G401 (cell line): ENCODE measurements at regions not wholly inside any gene's neighbourhood (a gene's known extent, or its start where the extent isn't known, plus 50 kb on each side); places are given as distances from the start of the nearest gene placed in this dataset.

Experiments used
- DNase-seq: peaks from one replicate; pipeline ENCODE4 v3.0.0-alpha.2; 2015; ENCODE audit warnings: low spot score
- in situ Hi-C: cut with HindIII; loops from 2 replicates; pipeline ENCODE4 v1.10.0; 2016; ENCODE audit warnings: low sequenced_read_pairs, mixed read lengths

DNA sequence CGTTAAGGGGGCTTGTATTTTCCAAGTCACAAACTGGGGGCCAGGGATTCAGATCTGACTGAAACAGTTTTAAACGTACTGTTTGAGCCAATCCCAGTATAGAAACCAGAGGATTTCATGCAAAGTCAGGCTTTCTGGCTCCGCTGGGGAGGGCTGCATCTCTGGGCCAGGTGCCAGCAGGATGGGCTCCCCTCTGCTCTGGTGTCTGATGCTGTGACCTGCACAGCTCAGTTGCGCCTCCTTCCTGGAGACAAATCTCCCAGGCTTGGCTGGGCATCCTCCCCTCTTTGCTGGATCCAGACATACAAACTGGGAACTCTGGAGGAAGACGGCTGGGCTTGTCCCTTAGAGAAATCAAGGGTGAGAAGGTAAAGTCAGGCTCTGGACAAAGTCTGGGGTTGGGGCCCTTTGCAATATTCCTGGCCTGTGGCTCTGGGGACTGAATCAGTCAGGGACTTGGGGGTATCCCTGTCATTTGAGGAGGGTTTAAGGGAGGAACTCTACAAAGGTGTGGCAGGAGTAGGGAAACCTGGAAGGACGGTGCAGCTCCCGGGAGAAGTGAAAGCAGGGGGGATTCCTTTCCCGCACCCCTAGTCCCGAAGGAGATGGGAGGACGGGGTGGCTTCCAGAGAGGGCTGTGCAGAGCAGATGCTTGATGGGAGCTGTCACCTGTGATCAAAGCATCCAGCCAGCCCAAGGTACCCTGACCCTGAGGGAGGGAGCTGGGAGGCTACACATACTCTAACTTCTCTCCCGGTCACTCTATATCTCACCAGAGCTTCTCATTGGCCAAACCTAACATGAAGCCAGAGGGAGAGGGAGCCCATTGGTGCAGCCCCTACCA is 114.8 kb upstream of the ATP2B2 start:
- peak; percentile 76 for DNase-seq
- in situ Hi-C loops, result no loop called here

DNA sequence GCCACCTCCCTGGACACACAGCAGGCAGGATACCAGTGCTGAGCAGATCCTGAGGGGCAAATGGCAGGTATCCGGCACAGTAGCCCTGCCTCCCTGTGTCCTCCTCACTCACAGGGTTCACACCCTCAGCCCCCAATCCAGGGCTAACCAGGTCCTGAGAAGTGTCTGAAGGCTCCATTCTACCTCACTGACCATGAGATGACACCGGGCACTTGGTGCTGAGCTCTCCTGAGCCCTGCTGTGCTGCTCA is 115.4 kb upstream of the ATP2B2 start:
- in situ Hi-C loops, result no loop called here
- DNase-seq, result no peak

DNA sequence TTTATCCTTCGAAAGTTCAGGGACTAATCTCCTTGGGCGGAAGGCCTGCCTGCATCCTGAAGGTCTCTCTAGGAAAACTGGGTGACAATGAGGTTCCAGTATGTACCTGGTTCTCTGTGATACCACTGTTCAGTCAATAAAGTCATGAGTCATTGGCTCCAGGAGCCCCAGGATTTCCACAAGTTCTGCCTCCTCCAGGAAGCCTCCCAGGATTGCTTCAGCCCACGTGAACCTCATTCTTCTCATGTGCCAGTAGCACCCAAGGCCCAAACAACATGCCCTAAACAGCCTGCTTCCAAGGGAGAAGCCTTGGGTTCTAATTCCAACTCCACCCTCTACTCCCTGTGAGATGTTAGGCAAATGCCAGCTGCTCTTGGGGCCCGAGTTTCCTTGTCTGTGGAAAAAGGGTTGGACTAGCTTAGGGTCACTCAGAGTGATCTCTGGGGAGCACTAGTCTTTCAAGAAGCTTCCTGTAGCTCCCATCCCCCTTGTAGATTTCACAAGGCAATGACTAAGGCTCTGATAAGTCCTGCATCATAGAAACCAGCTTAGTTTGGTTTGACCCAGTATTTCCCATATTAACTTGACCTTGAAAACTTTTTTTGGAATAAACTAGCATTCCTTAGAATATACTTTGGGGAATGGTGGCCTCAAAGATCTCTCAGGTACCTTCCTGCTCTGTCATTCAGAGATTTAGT is 118.3 kb upstream of the ATP2B2 start:
- in situ Hi-C loops, result no loop called here
- DNase-seq, result no peak

DNA sequence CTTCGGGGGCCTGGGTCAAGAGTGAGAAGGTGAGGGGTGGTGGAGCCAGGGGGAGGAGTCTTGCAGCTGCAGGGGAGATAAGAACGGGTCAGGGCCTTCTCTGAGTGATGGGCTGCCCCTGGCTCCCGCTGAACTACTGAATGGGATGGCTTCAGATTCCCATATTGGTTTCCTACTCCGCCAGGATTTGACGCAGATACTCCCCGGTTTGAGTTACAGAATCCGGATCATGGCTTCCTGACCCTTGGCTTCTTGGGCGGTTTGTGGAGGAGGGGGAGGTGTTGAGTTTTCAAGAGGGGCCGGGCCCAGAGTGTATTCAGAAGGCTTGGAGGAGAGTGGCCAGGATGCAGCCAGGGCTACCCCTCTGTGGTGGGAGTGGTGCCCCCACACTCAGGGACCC is 119.9 kb upstream of the ATP2B2 start:
- DNase-seq, result no peak
- in situ Hi-C loops, result no loop called here

DNA sequence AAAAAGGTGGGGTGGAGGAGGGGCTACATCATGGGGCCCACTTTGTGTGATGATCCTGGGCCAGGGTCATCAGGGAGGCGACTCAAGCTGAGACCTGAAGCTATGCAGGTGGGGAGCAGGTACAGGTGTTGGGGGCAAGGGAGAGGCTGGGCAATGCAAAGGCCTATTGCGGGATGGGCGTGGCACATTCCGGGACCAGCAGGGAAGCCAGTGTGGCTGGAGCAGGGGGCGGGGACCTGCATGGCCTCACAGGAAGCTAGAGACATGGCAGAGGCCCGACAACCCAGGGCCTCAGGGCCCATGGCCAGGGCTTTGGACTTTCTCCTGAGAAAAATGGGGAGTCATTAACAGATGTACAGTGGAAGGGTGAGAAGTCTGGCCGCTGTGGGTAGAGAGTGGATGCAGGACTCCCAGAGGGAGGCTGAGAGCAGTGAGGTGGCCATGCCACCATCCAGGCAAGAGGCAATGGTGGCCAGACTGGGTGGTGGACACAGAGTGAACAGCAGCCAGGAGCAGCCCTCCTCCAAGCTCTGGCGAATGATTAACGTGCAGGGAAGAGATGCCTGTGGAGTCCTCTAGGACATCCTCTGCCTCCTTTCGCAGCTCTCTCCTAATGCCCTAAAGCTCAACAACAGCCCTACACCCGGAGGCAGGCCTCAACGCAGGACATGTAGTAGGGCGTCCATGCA is 122.6 kb upstream of the ATP2B2 start:
- in situ Hi-C loops, result no loop called here
- DNase-seq, result peak; percentile 37

DNA sequence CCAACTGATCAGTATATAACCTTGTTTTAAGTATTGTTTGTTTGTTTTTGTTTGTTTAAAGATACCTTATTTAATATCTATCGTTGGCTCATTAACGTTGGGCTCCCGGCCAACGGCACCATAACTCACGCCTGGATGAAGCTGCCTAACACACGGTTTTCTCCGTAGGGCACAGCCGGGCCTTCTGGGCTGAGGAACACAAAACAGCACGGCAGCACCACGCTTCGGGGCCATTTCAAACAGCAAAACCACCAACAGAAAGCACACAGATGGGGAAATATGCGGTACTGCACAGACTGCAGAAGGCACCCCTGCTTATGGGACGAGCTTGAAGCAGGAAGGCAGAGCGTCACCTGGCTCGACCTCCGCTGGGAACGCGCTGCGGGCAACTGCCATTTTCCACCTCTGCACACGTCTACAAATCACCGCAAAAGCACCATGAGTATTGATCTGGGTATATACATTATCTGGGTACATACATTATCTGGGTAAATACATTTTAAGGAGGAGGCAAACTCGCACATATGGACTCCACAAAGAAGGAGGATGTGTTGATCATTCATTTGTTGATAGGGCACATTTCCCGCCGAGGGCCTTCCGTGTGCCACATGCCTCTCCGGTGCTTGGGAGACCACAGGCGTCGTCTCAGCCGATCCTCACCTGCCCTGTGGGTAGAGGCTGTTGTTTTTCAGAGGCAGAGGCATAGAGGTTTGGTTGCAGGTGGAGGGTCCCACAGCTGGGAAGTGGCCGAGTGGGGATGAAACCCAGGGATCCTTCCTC is 123.7 kb upstream of the ATP2B2 start:
- in situ Hi-C loops, result no loop called here
- DNase-seq, result peak; percentile 87

DNA sequence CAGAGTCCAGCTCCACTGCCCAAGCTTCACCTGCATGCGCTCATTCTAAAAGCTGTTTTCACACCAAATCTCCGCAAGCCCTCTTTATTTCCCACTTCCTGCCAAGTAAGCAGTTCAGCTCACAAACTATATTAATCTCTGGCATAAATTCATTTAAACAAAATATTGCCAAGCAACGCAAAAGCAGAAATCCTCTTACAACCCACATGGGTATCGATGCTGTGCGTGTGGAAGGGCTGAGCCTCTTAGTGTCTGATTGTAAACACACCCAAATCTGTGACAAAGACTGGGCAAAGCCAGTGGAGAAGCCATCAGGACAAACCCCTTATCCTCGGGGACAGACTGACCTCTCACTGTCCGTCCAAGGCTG is 124.3 kb upstream of the ATP2B2 start:
- DNase-seq, result no peak
- in situ Hi-C loops, result no loop called here

DNA sequence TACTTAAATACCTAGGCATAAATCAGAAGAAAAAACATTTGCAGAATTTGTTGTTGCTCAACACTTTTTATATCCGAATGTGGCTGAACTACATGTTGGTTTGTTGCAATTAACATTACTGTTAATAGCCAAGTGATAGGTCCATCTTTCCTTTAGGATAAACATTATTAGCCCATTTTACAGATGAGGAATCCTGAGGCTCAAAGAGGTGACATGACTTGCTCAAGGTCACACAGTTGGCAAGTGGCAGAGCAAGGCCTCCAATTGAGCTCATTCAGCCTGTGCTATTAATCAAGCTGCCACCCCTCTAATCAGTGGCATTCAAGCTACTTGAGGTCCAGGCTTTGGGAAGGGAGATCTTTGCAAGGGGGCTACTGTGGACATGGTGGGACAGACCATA is 125.8 kb upstream of the ATP2B2 start:
- in situ Hi-C loops, result no loop called here
- DNase-seq, result no peak

DNA sequence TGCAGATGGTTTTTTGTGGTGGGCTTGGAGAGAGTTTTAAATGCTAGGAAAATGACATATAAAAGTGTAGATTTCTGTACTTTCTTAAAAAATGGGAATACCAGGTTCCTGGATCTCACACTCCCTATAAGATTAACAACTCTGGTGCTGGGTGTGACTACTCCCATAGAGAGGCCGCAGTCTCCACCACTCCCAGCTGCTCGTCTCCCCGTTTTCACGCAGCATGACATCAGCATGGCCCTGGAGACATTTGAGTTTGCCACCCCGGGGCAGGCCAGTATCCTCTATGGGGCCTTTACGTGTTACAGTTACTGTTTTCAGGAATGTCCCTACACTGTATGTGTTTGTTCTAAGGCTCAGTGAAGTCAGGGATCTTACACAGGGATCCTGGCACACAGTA is 126.7 kb upstream of the ATP2B2 start:
- in situ Hi-C loops, result no loop called here
- DNase-seq, result no peak

DNA sequence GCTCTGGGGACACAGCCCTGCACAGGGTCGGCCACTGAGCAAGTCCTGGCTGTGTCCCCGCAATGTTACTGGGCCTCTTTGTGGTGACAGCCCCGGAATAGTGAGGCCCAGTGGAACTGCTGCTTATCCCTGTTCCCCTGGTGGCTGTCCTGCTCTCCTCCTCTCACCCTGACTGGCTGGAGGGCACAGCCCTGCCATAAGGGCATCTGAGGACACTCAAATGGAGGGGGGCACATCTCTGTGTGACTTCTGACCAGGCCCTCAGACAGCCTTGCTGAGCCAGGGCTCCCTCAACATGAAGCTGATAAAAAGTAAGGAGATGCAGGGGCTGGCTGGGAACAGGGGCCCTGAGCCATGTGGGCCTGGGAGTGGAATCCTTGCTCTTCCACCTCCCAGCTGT is 127.4 kb upstream of the ATP2B2 start:
- in situ Hi-C loops, result no loop called here
- no peak for DNase-seq

DNA sequence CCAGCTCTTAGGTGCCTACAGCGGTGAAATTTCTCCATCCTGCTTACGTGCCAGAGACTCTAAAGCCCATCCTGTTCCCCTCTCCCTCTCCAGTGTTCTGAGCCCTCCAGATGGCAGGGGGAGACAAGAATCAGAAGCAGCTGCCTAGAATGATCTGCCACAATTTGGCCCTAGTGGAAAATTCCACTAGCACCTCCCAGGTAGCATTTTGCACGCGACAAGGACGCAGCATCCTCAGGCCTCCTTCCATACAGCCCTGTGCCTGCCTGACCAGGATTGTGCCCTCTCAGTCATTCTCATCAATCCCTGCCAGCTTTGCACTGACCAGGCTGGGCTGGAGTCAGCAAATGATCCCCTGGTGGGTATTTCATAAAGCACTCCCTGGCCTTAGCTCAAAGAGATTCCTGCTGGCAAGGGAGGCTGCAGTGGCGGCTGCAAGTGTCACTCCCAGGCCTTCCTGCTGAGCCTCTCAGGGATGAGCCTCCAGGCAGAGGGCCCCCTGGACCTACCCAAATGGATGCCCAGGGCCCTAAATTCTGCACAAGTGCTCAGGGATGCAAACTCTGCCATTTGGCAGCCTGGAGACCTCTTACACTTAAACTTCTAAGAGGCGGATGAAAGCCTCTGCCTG is 130.2 kb upstream of the ATP2B2 start:
- in situ Hi-C loops, result no loop called here
- DNase-seq, result peak; percentile 72

DNA sequence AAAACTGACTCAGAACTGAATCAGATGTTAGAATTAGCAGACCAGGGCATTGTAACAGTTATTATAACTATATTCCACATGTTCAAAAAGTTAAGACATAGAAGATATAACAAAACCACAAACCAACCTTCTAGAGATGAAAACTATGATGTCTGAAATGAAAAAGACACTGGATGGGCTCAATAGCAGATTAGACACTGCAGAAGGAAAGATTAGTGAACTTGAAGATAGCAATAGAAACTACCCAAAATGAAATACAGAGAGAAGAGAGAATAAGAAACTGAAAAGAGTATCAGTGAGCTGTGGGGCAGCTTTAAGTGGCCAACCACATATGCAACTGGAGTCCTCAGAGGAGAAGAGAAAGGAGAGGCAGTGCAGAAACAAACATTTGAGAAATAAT is 132.0 kb upstream of the ATP2B2 start:
- in situ Hi-C loops, result no loop called here
- DNase-seq, result no peak

DNA sequence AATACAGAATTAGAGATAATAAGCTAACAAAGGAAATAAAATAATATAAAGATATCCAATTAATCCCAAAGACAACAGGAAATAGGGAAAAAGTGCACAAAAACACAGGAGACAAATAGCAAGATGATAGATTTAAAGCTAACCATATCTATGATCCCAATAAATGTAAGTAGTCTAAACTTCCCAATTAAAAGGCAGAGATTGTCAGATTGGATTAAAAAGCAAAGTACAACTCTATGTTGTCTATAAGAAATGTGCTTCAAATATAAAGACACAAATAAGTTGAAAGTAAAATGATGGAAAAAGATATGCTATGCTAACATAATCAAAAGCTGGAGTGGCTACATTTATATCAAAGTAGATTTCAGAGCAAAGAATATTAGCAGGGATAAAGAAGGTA is 133.1 kb upstream of the ATP2B2 start:
- DNase-seq, result no peak
- in situ Hi-C loops, result no loop called here

DNA sequence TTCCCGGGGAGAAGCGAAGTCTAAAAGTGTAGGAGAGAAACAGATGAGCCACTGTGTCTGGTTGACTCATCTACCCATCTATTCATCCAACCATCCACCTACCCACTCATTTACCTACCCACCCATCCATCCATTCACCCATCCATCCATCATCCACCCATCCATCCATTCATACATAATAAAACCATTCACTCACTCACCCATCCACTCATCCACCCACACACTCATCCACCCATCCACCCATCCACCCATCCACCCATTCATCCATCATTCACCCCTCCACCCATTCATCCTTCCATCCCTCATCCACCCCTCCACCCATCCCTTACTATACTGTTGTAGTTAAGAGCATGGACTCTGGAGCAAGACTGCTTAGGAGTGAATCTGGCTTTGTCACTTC is 136.4 kb upstream of the ATP2B2 start:
- in situ Hi-C loops, result no loop called here
- no peak for DNase-seq

DNA sequence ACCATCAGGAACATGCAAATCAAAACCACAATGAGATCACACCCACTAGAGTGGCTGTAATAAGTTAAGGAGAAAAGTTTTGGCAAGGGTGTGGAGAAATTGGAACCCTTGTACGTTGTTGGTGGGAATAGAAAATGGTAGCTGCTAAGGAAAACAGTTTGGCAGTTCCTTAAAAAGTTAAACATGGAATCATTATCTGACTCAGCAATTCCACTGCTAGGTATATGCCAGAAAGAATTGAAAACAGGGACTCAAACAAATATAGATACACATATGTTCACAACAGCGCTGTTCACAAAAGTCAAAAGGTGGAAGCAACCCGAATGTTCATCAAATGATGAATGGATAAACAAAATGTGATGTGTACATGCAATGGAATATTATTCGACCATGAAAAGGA is 138.8 kb upstream of the ATP2B2 start:
- no peak for DNase-seq
- in situ Hi-C loops, result no loop called here

DNA sequence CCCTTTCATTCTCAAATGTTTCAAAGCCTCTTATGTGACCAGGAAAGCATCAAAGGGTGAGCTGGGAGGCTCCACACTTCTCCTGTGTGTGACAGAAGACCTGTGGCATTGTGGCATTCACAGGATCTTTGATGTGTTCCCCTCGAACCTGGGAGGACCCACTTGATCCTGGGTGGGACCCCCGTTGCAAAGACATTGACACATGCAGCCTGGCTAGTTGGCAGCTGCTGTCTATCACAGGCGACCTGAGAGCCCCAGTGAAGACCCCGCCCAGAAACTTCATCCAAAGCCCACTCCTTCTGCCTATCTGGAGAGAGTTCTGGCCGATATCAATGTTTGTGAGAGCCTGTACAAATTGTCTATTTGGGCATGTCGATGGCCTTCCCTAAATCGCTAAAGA is 140.4 kb upstream of the ATP2B2 start:
- in situ Hi-C loops, result no loop called here
- DNase-seq, result no peak

DNA sequence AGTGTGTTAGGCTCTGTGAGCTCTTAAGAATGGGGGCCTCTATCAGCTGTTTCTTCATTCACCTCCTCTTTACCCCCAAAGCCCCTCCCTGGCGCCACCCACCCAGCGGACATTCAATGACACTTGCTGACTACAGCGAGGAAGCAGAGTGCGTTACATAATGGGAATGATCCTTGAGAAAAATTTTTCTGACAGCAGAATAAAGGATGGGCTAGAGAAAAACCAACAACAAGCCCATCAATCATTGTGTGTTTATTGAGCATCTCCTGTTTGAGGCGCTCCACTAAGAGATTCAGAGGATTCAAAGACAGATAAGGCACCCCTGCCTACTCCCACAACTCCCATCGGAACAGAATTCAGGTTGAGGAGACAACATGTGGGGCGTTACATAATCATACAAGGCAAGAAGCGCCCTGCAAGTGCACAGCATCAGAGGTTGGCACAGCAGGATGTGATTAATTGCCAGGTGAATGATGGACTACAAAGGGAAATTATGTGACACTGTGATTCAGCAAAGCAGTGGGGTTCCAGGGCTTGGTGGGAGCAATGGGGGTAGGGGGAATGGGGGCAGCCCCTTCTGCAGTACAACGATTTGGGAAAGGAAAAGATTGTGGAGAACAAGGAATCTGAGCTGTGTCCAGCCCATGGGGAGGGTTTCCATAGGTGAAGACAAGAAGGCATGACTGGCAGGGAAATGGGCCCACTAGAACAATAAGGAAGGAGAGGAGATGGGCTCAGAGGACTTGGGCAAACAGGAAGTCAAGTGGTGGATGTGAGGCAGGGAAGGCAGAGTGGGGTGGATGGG is 141.3 kb upstream of the ATP2B2 start:
- DNase-seq, result peak; percentile 47
- in situ Hi-C loops, result no loop called here

DNA sequence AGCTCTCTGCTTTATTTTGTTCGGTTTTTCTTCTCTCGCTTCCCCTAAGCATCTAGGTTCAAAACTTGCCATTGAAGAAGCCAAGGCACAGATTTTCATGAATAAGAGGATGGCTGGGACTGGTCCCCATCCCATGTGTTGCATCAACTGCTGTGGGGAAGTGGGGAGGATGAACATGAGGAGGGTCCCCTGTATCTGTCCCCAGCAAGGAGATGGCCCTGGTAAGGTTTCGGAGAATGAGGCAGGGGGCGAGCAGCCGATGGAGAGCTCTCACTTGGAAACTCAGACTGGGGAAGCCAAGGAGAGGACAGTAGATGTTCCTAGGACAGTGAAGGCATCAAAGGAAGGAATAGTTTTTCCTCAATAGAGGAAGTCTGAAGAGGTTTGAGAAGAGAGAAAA is 142.0 kb upstream of the ATP2B2 start:
- in situ Hi-C loops, result no loop called here

DNA sequence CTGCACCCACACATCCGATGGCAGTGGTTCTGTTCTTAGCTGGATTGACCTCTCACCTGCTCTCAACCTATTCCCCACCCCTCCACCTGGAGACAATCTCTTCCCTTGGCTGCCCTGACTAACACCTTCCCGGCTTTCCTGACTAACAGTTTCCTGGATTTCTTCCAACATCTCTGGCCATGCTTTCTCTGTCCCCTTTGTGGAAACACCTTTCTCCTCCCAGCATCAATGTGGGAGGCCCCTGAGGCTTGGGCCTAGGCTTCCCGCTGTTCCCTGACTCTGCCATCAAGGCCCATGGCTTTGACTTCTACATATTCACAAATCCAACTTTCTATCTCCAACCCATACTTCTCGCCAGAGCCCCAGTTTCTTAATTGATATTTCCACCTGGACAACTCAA is 142.8 kb upstream of the ATP2B2 start:
- in situ Hi-C loops, result no loop called here

More for the DNA sequence above, 142.0 kb upstream of the ATP2B2 start:
- DNase-seq, result no peak

More for the DNA sequence above, 142.8 kb upstream of the ATP2B2 start:
- no peak for DNase-seq
